ENCODE measurements at regions not wholly inside any gene's neighbourhood (a gene's known extent, or its start where the extent isn't known, plus 50 kb on each side); places are given as distances from the start of the nearest gene placed in this dataset.

DNA sequence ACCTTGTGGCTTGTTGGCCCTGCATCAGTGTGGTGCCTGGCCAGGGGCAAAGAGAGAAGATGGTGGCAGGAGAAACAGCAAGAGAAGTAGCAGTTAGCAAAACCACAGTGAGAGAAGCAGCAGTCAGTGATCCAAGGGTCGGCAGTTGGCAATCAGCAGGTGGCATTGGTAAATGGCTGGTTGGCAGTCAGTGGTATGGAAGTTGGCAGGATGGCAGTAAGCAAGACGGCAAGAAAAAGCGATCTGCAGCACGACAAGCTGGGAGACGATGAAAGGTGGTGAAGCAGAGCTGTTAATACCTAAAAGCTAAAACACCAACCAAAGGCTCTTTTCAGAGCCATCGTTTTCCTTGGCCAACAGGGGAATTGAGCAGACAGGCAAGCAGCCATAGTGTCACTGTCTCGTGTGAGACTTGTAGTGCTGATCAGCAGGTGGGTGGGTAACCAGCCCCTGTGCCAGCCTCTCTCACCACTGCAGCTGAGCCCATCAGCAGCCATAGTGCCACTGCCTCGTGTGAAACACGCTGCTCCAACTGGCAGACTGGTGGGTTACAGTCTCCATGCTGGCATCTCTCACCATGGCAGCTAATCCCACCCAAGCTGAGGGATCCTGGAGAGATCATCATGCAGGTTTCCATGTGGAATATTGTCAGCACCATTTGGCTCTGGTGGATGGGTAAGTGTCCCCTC is 2078.4 kb downstream of the PCDH7 start:
- TF ChIP-seq, protein P1, sequence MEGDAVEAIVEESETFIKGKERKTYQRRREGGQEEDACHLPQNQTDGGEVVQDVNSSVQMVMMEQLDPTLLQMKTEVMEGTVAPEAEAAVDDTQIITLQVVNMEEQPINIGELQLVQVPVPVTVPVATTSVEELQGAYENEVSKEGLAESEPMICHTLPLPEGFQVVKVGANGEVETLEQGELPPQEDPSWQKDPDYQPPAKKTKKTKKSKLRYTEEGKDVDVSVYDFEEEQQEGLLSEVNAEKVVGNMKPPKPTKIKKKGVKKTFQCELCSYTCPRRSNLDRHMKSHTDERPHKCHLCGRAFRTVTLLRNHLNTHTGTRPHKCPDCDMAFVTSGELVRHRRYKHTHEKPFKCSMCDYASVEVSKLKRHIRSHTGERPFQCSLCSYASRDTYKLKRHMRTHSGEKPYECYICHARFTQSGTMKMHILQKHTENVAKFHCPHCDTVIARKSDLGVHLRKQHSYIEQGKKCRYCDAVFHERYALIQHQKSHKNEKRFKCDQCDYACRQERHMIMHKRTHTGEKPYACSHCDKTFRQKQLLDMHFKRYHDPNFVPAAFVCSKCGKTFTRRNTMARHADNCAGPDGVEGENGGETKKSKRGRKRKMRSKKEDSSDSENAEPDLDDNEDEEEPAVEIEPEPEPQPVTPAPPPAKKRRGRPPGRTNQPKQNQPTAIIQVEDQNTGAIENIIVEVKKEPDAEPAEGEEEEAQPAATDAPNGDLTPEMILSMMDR (IDR thresholded peaks at IDR 0.05), result no peak
- TF ChIP-seq EZH2 (IDR thresholded peaks at IDR 0.05), result no peak

Data from neural progenitor cell (in vitro differentiated cells).